ENCODE measurements at regions not wholly inside any gene's neighbourhood (a gene's known extent, or its start where the extent isn't known, plus 50 kb on each side); places are given as distances from the start of the nearest gene placed in this dataset.

- CTCF ChIA-PET (ENCODE audit: unreplicated experiment): no interaction called here
- POLR2A ChIA-PET: no interaction called here
- H4K20me1 ChIP-seq (ENCODE audit: insufficient read depth, low read length): no peaks in the 10 kb centered on the region
- no peak overlapping the region for H3K27ac ChIP-seq (ENCODE audit: low read depth, low read length, poor library complexity, severe bottlenecking)
- no peak overlapping the region for H2AFZ ChIP-seq (ENCODE audit: low read length)
- H3K36me3 ChIP-seq (ENCODE audit: insufficient read depth, low read length): no peaks in the 10 kb centered on the region
- no peak for DNase-seq (ENCODE audit: low spot score)
- TF ChIP-seq CTCF (conservative IDR thresholded peaks at IDR 0.05; ENCODE audit: low read length) (no peak), EZH2phosphoT487 (IDR thresholded peaks at IDR 0.05; ENCODE audit: borderline replicate concordance, low read depth, low read length) (no peak)
- H3K9me2 ChIP-seq (ENCODE audit: insufficient read depth, low read length): no peaks in the 10 kb centered on the region
- no peak overlapping the region for H3K4me2 ChIP-seq (ENCODE audit: low read length)
- intact Hi-C loops (cut with micrococcal nuclease; ENCODE audit: unreplicated experiment): no loop called here
- no TSS peak for BruUV-seq (replicated peaks)
- no peaks in the 10 kb centered on the region for H3K79me2 ChIP-seq (ENCODE audit: insufficient read depth, low read depth, low read length)
- no peaks in the 10 kb centered on the region for H3K9me3 ChIP-seq (ENCODE audit: low read length)
- no peak overlapping the region for H3K4me3 ChIP-seq (ENCODE audit: low read depth, low read length, poor library complexity, severe bottlenecking)
- peaks cover 17% of the 10 kb centered on the region for H3K4me1 ChIP-seq (ENCODE audit: insufficient read depth, low read length, poor library complexity, severe bottlenecking)
Measured at GRCh38 chr6:109299265-109299607, 83.0 kb downstream of the CD164 start.

- BruUV-seq (replicated peaks): no TSS peak
- no peak for DNase-seq (ENCODE audit: low spot score)
- Histone ChIP-seq H3K4me2 (ENCODE audit: low read length) (no peak overlapping the region), H3K79me2 (ENCODE audit: insufficient read depth, low read depth, low read length) (no peaks in the 10 kb centered on the region), H4K20me1 (ENCODE audit: insufficient read depth, low read length) (no peaks in the 10 kb centered on the region), H3K27ac (ENCODE audit: low read depth, low read length, poor library complexity, severe bottlenecking) (no peak overlapping the region), H3K4me1 (ENCODE audit: insufficient read depth, low read length, poor library complexity, severe bottlenecking) (peaks cover 16% of the 10 kb centered on the region), H3K9me3 (ENCODE audit: low read length) (no peaks in the 10 kb centered on the region), H3K9me2 (ENCODE audit: insufficient read depth, low read length) (no peaks in the 10 kb centered on the region), H2AFZ (ENCODE audit: low read length) (no peak overlapping the region), H3K4me3 (ENCODE audit: low read depth, low read length, poor library complexity, severe bottlenecking) (no peak overlapping the region), H3K36me3 (ENCODE audit: insufficient read depth, low read length) (no peaks in the 10 kb centered on the region)
- no peak for TF ChIP-seq EZH2phosphoT487 (IDR thresholded peaks at IDR 0.05; ENCODE audit: borderline replicate concordance, low read depth, low read length)
- no peak for TF ChIP-seq CTCF (conservative IDR thresholded peaks at IDR 0.05; ENCODE audit: low read length)
- ChIA-PET CTCF (ENCODE audit: unreplicated experiment) (no interaction called here), POLR2A (no interaction called here)
- intact Hi-C loops (cut with micrococcal nuclease; ENCODE audit: unreplicated experiment): no loop called here
Measured at GRCh38 chr6:109298605-109299264, 83.5 kb downstream of the CD164 start.

GRCh38 chr6:109297406-109298110 is 84.7 kb downstream of the CD164 start:
- no peak overlapping the region for H3K4me2 ChIP-seq (ENCODE audit: low read length)
- peaks cover 11% of the 10 kb centered on the region for H3K4me1 ChIP-seq (ENCODE audit: insufficient read depth, low read length, poor library complexity, severe bottlenecking)
- no peaks in the 10 kb centered on the region for H3K9me2 ChIP-seq (ENCODE audit: insufficient read depth, low read length)
- H3K27ac ChIP-seq (ENCODE audit: low read depth, low read length, poor library complexity, severe bottlenecking): no peak overlapping the region
- intact Hi-C loops (cut with micrococcal nuclease; ENCODE audit: unreplicated experiment): no loop called here
- ChIA-PET CTCF (ENCODE audit: unreplicated experiment) (no interaction called here), POLR2A (interaction anchor here (0.5 to 0.7 kb wide), 2 partner anchors 65 to 218 kb away, joined by 3 to 5 read pairs; no protein-coding TSS in a partner anchor)
- H3K4me3 ChIP-seq (ENCODE audit: low read depth, low read length, poor library complexity, severe bottlenecking): no peak overlapping the region
- TF ChIP-seq EZH2phosphoT487 (IDR thresholded peaks at IDR 0.05; ENCODE audit: borderline replicate concordance, low read depth, low read length): no peak
- TF ChIP-seq CTCF (conservative IDR thresholded peaks at IDR 0.05; ENCODE audit: low read length): no peak
- BruUV-seq (replicated peaks): no TSS peak
- no peaks in the 10 kb centered on the region for H3K79me2 ChIP-seq (ENCODE audit: insufficient read depth, low read depth, low read length)
- no peaks in the 10 kb centered on the region for H3K36me3 ChIP-seq (ENCODE audit: insufficient read depth, low read length)
- DNase-seq (ENCODE audit: low spot score): no peak
- H4K20me1 ChIP-seq (ENCODE audit: insufficient read depth, low read length): no peaks in the 10 kb centered on the region
- H3K9me3 ChIP-seq (ENCODE audit: low read length): no peaks in the 10 kb centered on the region
- 0 out of 2 replicates have a peak overlapping the region, but pooled peaks have one; percentile 26 for H2AFZ ChIP-seq (ENCODE audit: low read length)
